Left ventricle myocardium inferior (tissue), 1 donor: ENCODE measurements at regions not wholly inside any gene's neighbourhood (a gene's known extent, or its start where the extent isn't known, plus 50 kb on each side); places are given as distances from the start of the nearest gene placed in this dataset.

Source experiments
- DNase-seq: peaks from one replicate; pipeline ENCODE4 v3.0.0-alpha.2; 2020
- H3K27ac ChIP-seq: fragments of 200-600 bp; replicated peaks from 2 replicates; pipeline ENCODE4 v1.8.0; 2021
- H3K27me3 ChIP-seq: fragments of 200-600 bp; 2 replicates; pipeline ENCODE4 v1.8.0; 2021; ENCODE audit warnings: low read depth
- H3K36me3 ChIP-seq: fragments of 200-600 bp; 2 replicates; pipeline ENCODE4 v1.8.0; 2021
- H3K4me1 ChIP-seq: fragments of 200-600 bp; 2 replicates; pipeline ENCODE4 v1.8.0; 2021
- H3K4me3 ChIP-seq: fragments of 200-600 bp; 2 replicates; pipeline ENCODE4 v1.8.0; 2021; ENCODE audit warnings: mild to moderate bottlenecking, moderate library complexity
- H3K9me3 ChIP-seq: fragments of 200-600 bp; replicated peaks from 2 replicates; pipeline ENCODE4 v1.8.0; 2021
- intact Hi-C: fragments of 100-400 bp; cut with micrococcal nuclease; formaldehyde crosslinking; loops from one replicate; pipeline ENCODE4 v1.11.0; 2022
- TF ChIP-seq, protein P1 (sequence below): fragments of 200-600 bp; IDR thresholded peaks from 2 replicates; pipeline ENCODE4 v1.8.0; 2021; ENCODE audit warnings: antibody characterized with exemption, mild to moderate bottlenecking, borderline replicate concordance
- donor health status: DM: no; HTN: yes; CAD: no; lungs with severe emphysema.

DNA sequence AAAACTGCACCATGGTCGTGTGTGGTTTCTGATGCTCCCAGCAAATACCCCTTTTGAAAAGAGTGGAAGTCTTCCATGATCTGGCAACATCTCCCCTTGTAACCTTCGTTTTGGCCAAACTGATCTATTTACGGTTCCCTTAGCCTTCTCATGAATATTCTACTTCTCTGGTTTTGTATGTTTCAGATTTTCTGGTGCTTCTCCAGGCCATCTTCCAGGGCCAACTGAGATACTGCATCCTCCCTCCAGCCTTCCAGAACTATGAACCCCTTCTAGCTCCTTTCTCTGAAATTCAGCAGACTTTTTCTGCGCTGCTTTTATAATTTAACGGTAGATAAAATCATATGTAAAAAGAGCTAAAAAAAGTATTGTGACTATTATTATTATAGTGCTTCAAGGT is 97.7 kb downstream of the XCL2 start:
- Histone ChIP-seq H3K36me3 (no peaks in the 10 kb centered on the region), H3K9me3 (no peaks in the 10 kb centered on the region), H3K4me1 (no peaks in the 10 kb centered on the region), H3K4me3 (no peak overlapping the region), H3K27me3 (no peaks in the 10 kb centered on the region), H3K27ac (no peak overlapping the region)
- intact Hi-C loops, result loop anchor here (10.0 kb wide), 1 partner anchor 129 kb away; the partner anchor contains the start of gene XCL1
- TF ChIP-seq, protein P1, sequence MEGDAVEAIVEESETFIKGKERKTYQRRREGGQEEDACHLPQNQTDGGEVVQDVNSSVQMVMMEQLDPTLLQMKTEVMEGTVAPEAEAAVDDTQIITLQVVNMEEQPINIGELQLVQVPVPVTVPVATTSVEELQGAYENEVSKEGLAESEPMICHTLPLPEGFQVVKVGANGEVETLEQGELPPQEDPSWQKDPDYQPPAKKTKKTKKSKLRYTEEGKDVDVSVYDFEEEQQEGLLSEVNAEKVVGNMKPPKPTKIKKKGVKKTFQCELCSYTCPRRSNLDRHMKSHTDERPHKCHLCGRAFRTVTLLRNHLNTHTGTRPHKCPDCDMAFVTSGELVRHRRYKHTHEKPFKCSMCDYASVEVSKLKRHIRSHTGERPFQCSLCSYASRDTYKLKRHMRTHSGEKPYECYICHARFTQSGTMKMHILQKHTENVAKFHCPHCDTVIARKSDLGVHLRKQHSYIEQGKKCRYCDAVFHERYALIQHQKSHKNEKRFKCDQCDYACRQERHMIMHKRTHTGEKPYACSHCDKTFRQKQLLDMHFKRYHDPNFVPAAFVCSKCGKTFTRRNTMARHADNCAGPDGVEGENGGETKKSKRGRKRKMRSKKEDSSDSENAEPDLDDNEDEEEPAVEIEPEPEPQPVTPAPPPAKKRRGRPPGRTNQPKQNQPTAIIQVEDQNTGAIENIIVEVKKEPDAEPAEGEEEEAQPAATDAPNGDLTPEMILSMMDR, result no peak
- DNase-seq, result no peak

DNA sequence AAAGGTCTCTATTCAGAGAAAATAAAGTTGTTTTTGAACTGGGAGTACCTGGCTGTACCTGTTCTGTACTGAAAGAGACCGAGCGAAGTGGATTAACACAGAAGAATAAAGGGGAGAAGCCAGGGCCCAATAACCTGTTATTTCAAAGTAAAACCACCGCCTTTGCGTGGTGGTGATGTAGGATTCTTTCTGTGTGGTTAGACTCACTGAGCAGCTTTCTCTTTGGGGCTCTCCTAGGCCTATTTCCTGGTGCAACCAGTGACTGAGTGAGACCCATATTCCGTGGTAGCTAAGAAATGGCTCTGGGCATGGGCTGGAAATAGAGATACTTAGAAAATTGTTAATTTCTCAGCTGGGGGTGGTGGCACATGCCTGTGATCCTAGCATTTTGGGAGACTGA is 99.9 kb downstream of the XCL2 start:
- Histone ChIP-seq H3K27ac (no peak overlapping the region), H3K36me3 (no peaks in the 10 kb centered on the region), H3K4me1 (peaks cover 6% of the 10 kb centered on the region), H3K9me3 (no peaks in the 10 kb centered on the region), H3K27me3 (no peaks in the 10 kb centered on the region), H3K4me3 (no peak overlapping the region)
- TF ChIP-seq, protein P1, result no peak
- intact Hi-C loops, result loop anchor here (10.0 kb wide), 1 partner anchor 131 kb away; the partner anchor contains the start of gene XCL1
- no peak for DNase-seq

DNA sequence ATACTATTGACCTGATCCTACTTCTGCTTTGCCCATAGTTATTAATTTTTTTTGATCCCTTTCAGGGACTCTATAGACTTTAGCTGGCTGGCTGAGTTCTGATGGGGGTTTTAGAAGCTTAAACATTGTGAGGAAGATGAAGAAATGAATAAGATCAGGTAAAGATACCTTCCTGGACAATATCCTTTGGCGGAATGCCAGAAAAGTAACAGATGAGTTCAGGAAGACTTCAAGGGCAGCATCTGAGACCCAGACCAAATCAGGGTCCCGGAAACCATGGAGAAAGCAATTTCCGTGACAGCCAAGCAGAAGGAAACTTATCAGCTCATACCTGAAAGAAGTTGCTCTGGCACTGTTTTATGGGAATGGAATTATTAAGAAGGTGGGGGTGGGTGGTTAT is 100.4 kb downstream of the XCL2 start:
- intact Hi-C loops, result loop anchor here (10.0 kb wide), 1 partner anchor 131 kb away; the partner anchor contains the start of gene XCL1
- H3K36me3 ChIP-seq, result no peaks in the 10 kb centered on the region
- DNase-seq, result no peak
- H3K27me3 ChIP-seq, result no peaks in the 10 kb centered on the region
- H3K4me1 ChIP-seq, result peaks cover 6% of the 10 kb centered on the region
- no peak overlapping the region for H3K27ac ChIP-seq
- no peak overlapping the region for H3K4me3 ChIP-seq
- no peaks in the 10 kb centered on the region for H3K9me3 ChIP-seq
- TF ChIP-seq, protein P1, result no peak

DNA sequence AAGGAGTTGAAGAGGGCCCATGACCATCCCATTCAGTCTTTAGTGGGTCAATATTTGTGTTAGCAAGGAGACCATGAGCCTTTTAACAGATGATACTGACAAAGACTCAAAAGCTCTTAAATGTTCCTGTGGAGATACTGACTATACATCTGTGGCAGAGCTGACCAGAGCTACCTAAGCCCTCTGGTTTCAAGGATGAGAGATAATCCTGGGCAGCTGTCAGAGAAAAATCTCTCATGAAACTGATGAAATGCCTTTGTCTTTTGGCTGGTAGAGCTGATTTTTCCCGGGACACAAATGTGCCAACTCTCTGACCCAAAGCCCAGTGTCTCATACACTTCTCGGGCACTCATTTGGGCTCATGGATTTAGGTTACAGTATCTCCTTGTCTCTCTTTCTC is 100.9 kb downstream of the XCL2 start:
- intact Hi-C loops, result loop anchor here (10.0 kb wide), 1 partner anchor 132 kb away; the partner anchor contains the start of gene XCL1
- no peaks in the 10 kb centered on the region for H3K27me3 ChIP-seq
- TF ChIP-seq, protein P1, result no peak
- H3K4me1 ChIP-seq, result peaks cover 6% of the 10 kb centered on the region
- H3K4me3 ChIP-seq, result no peak overlapping the region
- H3K9me3 ChIP-seq, result no peaks in the 10 kb centered on the region
- H3K27ac ChIP-seq, result no peak overlapping the region
- no peaks in the 10 kb centered on the region for H3K36me3 ChIP-seq
- no peak for DNase-seq

DNA sequence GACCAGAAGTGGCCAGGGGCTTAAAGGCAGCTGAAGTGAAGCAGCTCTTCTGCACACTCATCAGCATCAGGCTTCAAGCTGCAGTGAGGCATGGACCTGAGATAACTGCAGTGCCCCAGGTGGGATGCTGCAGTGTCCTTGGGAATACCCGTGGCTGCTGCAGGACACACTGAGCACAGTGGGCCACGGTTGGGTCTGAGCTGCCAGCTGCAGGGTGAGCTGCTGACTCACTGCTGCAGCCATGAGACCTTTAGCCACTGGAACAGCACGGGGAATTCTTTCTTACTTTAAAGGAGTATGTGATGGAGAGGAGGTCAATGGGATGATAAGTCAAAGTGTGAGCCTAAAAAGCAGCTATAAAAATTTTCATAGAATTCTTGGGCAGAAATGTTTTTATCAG is 102.1 kb downstream of the XCL2 start:
- intact Hi-C loops, result loop anchor here (10.0 kb wide), 1 partner anchor 133 kb away; the partner anchor contains the start of gene XCL1

More for the DNA sequence above, 102.1 kb downstream of the XCL2 start:
- H3K4me1 ChIP-seq, result peaks cover 6% of the 10 kb centered on the region
- H3K9me3 ChIP-seq, result no peaks in the 10 kb centered on the region
- H3K4me3 ChIP-seq, result no peak overlapping the region
- no peaks in the 10 kb centered on the region for H3K36me3 ChIP-seq
- no peak overlapping the region for H3K27ac ChIP-seq
- no peak for DNase-seq
- TF ChIP-seq, protein P1, result no peak
- H3K27me3 ChIP-seq, result no peaks in the 10 kb centered on the region
